Glutamatergic neuron (in vitro differentiated cells): ENCODE measurements at regions not wholly inside any gene's neighbourhood (a gene's known extent, or its start where the extent isn't known, plus 50 kb on each side); places are given as distances from the start of the nearest gene placed in this dataset.

ENCODE experiments used
- DNase-seq: peaks from one replicate; pipeline ENCODE4 v3.0.0; 2022
- H3K27ac Mint-ChIP-seq: one replicate; pipeline ENCODE4 v1.8.0; 2020; ENCODE audit warnings: mild to moderate bottlenecking, mixed read lengths, inconsistent platforms; ENCODE audit not compliant: unreplicated experiment
- H3K27me3 Mint-ChIP-seq: one replicate; pipeline ENCODE4 v1.8.0; 2020; ENCODE audit warnings: mild to moderate bottlenecking, moderate library complexity, mixed read lengths, inconsistent platforms; ENCODE audit not compliant: unreplicated experiment
- H3K36me3 Mint-ChIP-seq: one replicate; pipeline ENCODE4 v1.8.0; 2020; ENCODE audit warnings: mild to moderate bottlenecking, mixed read lengths, inconsistent platforms; ENCODE audit not compliant: unreplicated experiment
- H3K4me1 Mint-ChIP-seq: one replicate; pipeline ENCODE4 v1.8.0; 2020; ENCODE audit warnings: mild to moderate bottlenecking, low read depth, mixed read lengths, inconsistent platforms; ENCODE audit not compliant: unreplicated experiment
- H3K4me3 Mint-ChIP-seq: one replicate; pipeline ENCODE4 v1.8.0; 2020; ENCODE audit warnings: mild to moderate bottlenecking, mixed read lengths, inconsistent platforms; ENCODE audit not compliant: unreplicated experiment
- H3K9me3 Mint-ChIP-seq: one replicate; pipeline ENCODE4 v1.8.0; 2020; ENCODE audit warnings: mild to moderate bottlenecking, moderate library complexity, mixed read lengths, inconsistent platforms; ENCODE audit not compliant: unreplicated experiment
- TF ChIP-seq, protein P1 (sequence below): fragments of 200-600 bp; sonication (generic); IDR thresholded peaks from one replicate; pipeline ENCODE4 v1.5.0; 2021; ENCODE audit not compliant: partially characterized antibody, unreplicated experiment

DNA sequence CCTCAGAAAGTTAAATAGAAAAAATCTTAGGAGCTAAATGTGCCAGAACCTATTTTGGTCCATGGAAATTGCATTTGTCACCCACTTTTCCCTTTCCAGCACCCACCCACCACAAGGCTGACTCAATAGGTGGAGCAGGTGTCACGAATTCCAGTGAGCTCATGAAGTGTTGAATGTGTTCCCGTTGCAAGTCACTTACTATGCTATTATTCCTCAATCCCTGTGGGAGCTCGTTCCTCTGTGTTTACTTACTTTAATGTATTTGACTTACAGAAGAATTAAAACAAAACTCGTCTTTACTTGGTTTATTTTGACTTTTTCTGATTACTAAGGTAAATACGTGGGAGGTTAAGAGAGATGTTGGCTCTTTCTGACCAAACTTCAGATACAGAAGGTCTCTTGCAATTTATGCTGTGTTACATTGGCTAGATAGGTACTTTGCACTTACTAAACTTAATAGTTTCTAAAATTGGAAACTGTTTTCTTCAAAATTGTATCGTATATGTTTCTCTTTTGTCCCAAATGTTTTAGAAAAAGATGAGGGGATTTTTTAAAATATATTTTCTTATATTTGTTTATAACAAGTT is 269.4 kb upstream of the NOVA1 start:
- TF ChIP-seq, protein P1, sequence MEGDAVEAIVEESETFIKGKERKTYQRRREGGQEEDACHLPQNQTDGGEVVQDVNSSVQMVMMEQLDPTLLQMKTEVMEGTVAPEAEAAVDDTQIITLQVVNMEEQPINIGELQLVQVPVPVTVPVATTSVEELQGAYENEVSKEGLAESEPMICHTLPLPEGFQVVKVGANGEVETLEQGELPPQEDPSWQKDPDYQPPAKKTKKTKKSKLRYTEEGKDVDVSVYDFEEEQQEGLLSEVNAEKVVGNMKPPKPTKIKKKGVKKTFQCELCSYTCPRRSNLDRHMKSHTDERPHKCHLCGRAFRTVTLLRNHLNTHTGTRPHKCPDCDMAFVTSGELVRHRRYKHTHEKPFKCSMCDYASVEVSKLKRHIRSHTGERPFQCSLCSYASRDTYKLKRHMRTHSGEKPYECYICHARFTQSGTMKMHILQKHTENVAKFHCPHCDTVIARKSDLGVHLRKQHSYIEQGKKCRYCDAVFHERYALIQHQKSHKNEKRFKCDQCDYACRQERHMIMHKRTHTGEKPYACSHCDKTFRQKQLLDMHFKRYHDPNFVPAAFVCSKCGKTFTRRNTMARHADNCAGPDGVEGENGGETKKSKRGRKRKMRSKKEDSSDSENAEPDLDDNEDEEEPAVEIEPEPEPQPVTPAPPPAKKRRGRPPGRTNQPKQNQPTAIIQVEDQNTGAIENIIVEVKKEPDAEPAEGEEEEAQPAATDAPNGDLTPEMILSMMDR: no peak
- Mint-ChIP-seq H3K27ac (no peak overlapping the region), H3K4me3 (no peak overlapping the region), H3K4me1 (peaks cover 48% of the 10 kb centered on the region), H3K9me3 (peaks cover 3% of the 10 kb centered on the region), H3K27me3 (peaks cover 1% of the 10 kb centered on the region), H3K36me3 (no peaks in the 10 kb centered on the region)
- no peak for DNase-seq

DNA sequence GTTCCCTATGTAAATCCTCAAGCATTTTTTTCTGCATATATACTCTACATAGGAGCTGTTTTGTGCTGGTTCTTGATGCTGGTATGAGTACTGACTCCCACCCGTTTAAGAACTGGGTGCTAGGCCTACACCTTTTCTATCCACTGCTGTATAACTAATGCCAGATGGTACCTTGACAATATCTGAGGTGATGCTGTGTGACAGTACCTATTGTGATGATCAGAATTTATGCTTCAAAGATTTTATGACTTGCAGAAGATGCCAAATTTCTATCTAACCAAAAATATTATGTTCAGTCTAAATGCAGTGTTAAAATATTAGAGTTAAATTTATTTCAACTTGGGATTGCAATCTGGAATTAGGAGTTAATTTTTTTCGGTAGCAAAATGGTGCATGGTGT is 272.3 kb upstream of the NOVA1 start:
- TF ChIP-seq, protein P1: no peak
- peaks cover 15% of the 10 kb centered on the region for H3K27me3 Mint-ChIP-seq
- no peaks in the 10 kb centered on the region for H3K36me3 Mint-ChIP-seq
- H3K4me3 Mint-ChIP-seq: no peak overlapping the region
- DNase-seq: no peak
- H3K4me1 Mint-ChIP-seq: peaks cover 70% of the 10 kb centered on the region
- peak overlapping the region; percentile 88 for H3K27ac Mint-ChIP-seq
- peaks cover 15% of the 10 kb centered on the region for H3K9me3 Mint-ChIP-seq

DNA sequence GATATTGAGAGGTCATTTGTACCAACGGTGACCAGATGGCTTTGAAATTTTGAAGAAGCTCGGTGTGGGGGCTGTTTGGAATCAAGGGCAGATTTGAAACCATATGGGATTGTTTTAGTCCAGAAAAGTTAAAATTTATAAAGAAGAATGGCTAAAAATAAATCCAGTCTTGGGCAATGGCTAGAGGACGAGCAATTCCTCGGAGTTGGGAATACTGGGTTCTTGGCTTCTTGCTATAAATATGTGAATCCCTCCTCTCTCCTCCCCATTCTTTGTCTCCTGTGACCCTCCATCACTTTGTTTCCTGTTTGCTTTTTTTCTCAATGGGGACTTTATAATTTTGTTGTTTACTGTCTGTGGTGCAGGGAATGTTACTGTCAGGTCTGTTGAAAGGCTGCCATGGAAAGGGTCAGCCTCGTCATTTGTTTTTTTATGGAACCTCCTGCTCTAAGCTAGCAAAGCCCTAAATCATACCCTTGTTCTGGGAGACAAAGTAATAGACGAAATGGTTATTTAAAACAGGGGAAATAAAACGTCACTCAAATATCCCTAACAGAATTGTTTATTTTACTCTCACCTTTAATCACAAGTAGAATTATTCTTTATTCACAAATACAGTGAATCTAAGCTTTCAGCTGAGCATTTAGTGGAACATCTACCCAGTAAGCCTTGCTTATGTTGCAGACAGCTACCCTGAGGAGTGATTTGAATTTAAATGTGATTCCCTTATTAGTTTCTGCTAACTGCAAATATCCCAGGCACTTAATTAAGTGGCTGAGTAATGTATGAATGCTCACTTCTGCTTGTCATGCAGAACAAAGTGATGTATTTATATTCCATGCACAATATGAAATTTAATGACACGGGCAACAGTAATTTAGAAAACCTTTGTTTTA is 273.1 kb upstream of the NOVA1 start:
- H3K27ac Mint-ChIP-seq: peak overlapping the region; percentile 88
- no peak for DNase-seq
- TF ChIP-seq, protein P1: no peak
- peaks cover 15% of the 10 kb centered on the region for H3K27me3 Mint-ChIP-seq
- H3K4me3 Mint-ChIP-seq: peak overlapping the region; percentile 67
- H3K36me3 Mint-ChIP-seq: no peaks in the 10 kb centered on the region
- peaks cover 71% of the 10 kb centered on the region for H3K4me1 Mint-ChIP-seq
- peaks cover 15% of the 10 kb centered on the region for H3K9me3 Mint-ChIP-seq

GRCh38 chr14:26872515-26873361 is 274.9 kb upstream of the NOVA1 start:
- Mint-ChIP-seq H3K36me3 (no peaks in the 10 kb centered on the region), H3K4me3 (peak overlapping the region; percentile 67), H3K4me1 (peaks cover 63% of the 10 kb centered on the region), H3K9me3 (peaks cover 15% of the 10 kb centered on the region), H3K27me3 (peaks cover 15% of the 10 kb centered on the region), H3K27ac (peak overlapping the region; percentile 91)
- DNase-seq: peak; percentile 43
- TF ChIP-seq, protein P1: no peak
